Islet precursor cell (in vitro differentiated cells): ENCODE measurements at regions not wholly inside any gene's neighbourhood (a gene's known extent, or its start where the extent isn't known, plus 50 kb on each side); places are given as distances from the start of the nearest gene placed in this dataset.

Experiments used
- DNase-seq: peaks from one replicate; pipeline ENCODE4 v3.0.0-alpha.2; 2018

DNA sequence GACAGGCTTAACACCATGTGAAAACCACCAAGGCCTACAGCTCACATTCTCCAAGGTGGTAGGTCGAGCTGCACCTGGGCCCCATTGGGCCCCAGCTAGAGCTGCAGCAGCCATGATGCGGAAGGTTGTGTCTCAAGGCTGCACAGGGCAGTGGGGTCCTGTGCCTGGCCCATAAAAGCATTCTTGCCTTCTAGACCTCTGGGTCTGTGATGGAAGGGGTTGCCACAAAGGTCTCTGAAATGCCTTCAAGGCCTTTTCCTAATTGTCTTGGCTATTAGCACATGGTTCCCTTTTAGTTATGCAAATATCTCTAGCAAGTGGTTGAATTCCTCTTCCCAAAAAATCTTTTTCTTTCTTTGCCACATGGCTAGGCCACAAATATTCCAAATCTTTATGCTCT is 52.5 kb upstream of the C11orf58 start:
- DNase-seq, result no peak

DNA sequence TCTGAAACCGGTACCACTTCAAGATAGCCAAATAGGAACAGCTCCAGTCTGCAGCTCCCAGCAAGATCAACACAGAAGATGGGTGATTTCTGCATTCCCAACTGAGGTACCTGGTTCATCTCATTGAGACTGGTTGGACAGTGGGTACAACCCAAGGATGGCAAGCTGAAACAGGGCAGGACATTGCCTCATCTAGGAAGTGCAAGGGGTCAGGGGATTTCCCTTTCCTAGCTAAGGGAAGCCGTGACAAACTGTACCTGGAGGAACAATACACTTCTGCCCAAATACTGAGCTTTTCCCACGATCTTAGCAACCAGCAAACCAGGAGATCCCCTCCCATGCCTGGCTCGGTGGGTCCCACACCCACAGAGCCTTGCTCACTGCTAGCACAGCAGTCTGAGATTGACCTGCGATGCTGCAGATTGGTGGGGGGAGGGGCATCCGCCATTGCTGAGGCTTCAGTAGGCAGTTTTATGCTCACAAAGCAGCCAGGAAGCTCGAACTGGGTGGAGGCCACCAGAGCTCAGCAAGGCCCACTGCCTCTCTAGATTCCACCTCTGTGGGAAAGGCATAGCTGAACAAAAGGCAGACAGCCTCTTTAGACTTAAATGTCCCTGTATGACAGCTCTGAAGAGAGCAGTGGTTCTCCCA is 59.9 kb upstream of the C11orf58 start:
- no peak for DNase-seq

DNA sequence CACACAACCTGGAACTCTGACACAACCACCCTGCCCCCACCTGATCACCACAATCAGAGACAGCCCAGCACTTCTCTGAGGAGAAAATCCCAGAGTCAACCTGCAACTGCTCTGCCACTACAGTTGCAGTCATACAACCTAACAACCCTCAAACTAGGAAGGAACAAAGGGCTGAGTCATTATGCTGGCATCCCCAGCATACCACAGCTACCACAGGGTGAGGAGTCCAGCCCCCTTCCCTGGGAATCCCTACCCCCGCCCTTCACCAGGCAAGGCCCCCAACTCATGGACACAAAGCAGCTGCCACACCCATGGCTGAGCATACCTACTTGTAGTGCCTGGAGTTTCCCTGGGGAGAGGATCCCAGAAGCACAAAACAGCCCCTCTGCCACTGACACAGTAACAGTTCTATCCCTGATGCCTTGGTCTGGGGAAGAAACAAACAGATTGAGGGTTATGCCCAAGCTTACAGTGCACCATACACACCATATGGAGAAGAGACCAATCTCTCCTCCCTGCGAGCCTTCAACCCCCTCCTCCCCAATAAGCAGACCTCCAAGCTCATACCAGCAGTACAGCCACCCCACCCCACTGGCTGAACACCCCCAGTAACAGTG is 68.5 kb upstream of the C11orf58 start:
- peak; percentile 97 for DNase-seq

DNA sequence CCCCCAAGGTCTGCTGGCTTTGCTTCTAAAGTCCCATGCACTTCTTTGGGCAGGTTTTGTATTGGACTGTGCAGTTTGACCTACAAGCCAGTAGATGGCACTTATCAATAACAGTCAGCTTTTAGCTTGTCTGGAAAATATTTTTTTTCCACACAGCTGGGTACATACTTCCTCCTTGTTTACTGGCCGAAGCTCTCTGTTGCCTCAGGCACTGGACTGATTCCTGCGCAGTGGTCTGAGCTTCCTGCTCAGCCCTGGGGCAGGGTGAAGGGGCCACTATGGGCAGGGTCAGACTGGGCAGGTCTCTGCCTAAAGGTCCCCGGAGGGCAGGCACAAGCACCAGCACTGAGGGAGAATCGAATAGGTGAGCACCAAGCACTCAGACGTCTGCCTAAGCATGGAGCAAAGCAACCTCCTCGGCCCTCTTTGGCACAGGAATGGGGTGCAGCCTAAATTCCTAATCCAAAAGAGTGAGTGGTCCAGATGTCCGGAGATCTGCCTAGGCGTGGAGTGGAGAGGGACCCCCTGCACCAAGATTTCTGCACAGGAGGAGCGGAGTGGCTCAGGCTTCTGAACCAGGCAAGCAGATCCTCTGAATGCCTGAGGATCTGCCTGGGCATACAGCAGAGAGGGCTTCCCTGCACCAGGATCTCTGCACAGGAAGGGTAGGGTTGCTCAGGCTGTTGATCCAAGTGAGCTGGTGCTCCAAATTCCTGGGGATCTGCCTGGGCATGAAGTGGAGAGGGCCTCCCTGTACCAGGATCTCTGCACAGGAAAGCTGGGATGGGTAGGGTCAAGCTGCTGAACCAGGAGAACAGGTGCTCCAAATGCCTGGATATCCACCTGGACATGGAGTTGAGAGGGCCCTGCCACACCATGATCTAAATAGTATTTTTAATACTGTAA is 105.9 kb upstream of the C11orf58 start:
- DNase-seq, result peak; percentile 62

DNA sequence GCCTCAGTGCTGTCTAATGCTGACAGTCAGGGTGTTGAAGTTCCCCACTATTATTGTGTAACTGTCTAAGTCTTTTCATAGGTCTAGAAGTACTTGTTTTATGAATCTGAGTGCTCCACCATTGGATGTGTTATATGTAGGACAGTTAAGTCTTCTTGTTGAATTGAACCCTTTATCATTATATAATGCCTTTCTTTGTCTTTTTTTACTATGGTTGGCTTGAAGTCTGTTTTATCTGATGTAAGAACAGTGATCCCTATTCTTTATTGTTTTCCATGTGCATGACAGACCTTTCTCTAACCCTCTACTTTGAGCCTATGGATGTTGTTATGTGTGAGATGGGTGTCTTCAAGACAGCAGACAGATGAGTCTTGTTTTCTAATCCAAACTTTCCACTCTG is 107.8 kb upstream of the C11orf58 start:
- no peak for DNase-seq

DNA sequence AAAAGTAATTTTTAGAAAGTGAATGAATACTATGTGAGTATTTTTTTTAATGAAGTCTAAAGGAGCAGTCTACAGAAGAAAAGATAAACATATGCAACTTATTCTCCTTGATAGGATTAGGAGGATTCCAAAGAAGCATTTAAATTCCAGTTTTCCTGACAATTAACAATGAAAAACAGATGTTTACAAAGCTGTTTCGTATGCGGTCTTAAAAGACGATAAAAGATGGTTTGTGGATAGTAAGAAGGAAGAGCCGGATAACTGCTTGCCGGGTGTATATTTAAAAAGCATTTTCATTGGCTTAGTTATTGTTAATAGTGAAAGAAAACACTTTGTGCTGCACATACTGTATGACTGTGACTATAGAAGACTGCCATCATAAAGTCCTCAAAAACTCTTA is 120.0 kb upstream of the C11orf58 start:
- DNase-seq, result no peak

DNA sequence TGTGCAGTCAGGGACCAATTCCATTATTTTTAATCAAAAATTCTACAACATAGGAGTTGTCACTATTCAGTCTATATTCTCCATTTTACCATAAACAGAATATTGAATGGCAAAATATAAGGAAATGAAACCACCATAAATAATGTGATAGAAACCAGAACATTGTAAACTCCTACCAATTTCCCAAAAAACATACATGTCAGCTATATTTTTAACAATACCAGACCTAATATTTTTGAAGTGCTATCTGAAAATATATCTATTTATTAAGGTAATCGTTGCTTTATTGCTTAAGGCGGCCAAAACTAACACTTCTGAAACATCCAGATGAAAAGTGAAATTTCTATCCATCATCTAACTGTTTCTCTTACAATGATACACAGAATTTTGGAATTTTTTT is 123.0 kb upstream of the C11orf58 start:
- DNase-seq, result no peak

DNA sequence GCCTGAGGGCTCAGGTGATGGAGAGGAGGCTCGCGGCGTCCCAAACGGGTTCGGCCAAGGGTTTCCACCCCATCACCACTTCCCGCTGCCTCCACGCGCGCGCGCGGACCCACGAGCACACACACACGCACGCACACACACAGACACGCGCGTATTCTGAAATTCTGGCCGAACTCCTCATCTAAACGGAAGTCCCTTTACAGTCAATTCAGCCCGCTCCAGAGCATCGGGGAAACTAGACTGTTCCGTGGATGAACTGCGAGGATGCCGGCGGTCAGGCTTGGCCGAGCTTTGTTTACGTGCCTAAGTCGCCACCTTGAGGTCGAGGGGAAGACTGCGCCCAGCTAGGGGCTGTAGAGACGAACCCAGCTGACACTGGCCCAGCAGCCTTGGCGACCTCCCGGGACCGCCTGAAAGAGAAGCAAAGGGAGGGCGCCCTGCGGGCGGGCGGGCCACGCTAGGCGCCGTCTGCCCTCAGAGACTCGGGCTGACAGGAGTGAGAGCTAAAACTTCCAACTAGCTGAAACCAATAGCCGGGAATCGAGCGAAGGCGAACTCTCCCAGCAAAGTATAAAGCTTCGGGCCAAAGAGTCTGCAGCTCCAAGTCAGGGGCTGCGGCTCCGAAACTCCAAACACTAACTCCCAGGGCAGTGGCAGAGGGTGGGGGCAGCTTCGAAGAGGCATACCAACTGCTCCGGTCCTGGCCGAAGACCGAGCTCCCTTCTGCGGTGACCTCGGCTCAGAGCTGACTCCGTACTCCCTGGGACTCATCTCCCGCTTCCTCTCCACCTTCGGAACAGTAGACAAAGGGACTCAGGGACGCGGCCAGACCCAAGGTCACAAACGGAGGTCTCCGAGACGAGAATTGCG is 124.7 kb upstream of the C11orf58 start:
- peak; percentile 97 for DNase-seq

DNA sequence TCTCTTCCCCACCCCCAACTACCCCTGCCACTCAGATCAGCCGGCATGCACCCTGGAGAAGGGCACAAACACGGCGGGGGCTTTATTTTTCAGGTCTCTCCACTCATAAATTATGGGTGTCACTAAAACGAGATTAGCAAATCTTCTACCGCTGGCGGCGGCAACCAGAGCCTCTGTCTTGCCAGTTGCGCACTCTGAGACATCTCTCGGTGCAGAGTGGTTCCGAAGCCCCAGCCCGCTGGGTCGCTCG is 125.3 kb upstream of the C11orf58 start:
- DNase-seq, result no peak

DNA sequence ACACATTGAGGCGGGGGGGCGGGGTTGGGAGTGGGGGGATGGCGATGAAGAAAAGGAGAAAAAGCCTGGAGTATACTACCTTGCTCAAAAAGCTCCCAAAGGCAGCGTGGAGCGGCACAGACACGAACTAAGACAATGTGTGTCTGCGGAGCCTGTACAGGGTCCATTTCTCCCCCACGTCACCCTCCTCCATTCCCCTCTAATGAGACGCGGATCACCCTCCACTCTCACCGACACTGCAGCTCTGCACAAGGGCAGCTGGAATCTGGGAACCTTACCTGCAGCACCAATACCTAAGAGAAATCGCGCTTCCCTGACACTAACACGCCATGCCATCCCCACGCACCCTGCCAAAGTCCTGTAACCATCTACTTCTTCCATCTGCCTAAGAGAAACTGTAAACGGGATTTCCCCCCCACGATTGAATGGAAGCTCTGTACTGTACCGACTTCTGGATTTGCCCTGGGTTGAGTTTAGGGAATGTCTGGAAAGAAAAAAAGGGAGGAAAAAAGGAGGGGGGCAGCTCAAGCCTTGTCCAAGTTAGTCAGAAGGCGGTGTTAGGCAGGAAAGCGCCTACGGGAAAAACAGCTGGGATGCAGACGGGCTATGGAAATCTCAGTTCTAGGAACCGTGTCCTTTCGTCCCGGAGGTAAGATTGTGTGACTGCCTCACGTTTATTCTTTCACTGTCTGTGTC is 125.7 kb upstream of the C11orf58 start:
- peak; percentile 60 for DNase-seq

DNA sequence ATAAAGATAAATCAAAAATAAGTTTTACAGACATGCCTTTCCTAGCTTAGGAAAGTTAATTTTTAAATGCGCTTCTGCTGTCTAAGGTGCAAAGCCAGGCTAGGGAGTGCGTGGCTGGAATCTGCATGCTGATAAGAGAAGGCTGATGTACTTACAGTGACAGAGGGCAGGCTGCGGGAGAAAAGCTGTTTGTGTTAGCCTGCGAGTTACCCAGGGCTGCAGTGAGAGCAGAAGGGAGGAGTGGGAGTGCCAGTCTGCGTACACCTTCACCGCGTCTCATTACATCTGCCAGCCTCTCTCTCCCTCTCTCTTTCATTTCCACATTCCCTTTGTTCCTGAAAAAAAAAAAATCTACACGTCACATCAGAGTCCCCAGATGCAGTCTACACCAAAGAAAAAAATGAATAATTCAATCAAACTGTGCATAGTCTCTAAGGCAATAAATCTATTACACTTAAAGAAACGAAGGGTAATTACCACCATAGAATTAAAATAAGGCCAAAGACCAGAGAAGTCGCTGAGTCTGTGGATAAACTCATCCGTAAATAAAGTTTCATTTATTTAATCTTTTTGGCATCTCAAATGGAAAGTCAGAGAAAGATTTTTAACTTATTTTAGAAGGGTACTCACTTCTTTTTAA is 126.4 kb upstream of the C11orf58 start:
- peak; percentile 75 for DNase-seq

DNA sequence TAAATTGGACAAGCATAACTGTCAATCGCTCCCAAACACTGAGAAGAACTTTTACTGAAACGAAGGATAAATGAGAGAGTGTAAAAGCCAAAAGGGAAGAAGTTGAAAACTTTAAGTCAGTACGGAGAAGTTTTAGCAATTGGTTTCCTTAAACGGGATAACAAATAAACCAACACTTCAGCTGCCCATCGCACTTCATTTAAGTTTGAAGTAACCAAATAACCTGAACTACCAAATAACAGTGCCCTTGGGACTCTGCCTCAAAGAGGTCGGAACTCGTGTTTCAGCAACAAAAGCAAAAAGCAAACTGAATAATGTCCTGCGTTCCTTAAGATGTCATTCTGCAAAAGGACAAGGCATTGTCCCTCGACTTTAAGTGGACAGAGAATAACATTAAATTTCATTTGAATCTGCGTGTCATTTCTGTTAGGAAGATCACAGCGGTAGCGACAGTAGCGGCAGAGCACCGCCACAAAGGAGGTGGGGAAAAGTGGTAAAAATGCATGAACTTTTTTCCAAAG is 127.0 kb upstream of the C11orf58 start:
- no peak for DNase-seq

DNA sequence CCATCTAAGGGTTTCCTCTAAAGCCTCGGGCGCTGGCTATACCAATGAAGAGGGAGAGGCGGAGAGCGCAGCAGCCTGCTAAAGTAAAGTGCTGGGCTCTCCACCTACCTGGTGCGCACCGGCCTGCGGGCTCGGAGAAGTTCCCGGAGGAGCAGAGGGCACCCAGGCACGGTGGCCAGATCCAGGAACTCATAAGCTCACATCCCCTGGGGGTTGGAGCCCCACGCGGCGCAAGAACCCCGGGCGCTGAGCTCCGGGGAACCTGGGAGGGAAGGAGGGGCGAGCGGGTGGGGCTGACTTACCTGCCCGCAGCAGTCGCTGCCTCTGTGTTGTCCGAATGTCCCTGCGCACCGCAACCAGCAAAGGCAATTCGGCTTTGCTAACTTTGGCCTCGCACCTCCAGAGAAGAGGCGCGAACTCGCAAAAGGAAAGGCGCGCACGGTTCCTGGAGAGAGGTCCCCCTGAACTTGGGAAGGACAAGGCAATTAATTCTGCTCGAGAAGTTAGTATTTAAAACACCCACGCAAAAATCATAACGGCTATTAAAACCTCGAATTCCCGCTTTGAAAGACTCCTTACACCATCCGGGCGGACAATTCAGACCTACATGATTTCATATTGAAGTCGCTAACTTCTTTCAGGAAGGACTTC is 127.6 kb upstream of the C11orf58 start:
- peak; percentile 61 for DNase-seq

DNA sequence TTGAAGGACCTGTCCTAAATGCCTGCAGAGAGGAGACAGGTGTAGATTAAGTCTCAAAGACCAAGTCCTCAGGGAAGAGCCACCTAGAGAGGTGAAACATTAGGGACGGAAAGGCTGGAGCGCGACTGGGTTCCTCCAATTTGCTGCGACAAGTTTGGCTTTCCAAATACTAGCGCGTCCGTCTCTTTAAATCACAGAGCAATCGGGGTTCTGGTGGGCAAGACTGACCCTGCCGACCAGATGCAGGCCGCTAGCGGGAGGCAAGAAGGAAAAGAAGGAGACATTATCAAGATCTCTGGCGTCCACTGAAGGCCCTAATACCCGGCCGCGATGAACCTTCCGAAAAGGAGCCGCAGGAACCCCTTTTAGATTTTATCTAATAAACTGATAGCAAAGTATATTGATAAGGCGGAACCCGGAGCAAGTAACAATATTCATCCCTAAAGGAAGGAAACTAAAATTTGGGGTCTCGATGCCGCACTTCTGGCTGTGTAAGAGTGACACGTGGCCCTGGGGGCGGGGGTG is 128.2 kb upstream of the C11orf58 start:
- no peak for DNase-seq

DNA sequence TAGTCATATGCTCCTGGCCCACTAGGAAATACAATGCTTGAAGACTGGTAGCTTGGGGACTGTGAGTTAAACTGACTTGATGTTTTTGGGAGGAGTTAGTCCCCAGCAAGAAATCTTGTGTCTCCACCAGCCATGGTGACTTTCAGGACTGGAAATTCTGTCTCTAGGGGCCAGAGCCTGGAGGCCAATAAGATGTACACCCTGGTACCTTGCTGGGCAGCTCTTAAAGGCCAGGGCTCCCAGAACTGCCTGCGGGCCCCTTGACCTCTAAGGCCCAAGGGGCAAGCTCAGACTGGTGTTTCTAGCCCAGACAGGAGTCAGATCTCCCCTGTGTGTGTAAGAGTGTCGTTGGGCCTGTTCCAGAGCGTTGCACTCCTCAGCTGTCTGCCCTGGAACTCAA is 128.7 kb upstream of the C11orf58 start:
- no peak for DNase-seq

DNA sequence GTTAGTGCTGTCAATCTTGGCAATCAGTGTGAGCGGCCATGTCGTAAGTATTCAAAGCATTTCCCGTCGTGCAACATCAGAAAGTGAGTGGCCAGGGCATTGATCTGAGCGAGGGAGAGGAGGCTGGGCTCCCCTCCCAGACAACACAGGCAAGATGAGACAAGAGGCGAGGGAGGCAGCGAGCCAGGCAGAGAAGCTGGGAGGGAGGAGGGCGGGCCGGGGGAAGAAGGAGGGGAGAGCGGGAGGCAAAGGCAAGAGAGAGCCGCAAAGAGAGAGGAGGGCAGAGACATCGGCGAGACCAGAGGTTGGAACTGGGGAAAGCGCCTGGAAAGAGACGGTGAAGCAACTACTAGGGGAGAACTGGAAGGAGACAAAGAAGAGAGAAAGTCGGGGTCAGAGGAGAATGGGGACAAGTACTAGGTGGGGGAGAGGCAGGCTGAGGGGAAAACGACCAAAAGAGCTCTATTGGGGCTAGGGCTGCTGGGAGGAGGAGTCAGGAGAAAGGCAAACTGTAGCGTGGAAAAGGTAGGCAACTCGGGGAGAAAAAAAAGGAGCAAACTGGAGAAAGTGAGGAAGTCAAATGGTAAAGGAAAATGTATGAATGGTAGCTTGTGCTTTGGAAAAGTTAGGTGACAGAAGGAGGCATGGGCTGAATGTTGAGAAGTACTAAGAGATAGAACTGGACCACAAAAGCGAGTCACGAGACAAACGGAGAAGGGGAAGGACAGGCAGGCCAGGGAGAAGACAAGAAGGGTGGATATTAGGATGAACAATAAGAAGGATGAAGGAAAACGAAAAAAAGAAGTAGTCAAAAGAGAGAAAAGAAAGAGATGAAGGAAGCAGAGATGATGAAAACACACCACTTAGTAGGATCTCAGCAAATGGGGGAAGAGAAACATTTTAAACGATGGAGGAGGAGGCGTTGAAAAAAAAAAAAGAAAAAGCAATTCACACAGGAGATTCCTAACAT is 130.5 kb upstream of the C11orf58 start:
- peak; percentile 98 for DNase-seq

DNA sequence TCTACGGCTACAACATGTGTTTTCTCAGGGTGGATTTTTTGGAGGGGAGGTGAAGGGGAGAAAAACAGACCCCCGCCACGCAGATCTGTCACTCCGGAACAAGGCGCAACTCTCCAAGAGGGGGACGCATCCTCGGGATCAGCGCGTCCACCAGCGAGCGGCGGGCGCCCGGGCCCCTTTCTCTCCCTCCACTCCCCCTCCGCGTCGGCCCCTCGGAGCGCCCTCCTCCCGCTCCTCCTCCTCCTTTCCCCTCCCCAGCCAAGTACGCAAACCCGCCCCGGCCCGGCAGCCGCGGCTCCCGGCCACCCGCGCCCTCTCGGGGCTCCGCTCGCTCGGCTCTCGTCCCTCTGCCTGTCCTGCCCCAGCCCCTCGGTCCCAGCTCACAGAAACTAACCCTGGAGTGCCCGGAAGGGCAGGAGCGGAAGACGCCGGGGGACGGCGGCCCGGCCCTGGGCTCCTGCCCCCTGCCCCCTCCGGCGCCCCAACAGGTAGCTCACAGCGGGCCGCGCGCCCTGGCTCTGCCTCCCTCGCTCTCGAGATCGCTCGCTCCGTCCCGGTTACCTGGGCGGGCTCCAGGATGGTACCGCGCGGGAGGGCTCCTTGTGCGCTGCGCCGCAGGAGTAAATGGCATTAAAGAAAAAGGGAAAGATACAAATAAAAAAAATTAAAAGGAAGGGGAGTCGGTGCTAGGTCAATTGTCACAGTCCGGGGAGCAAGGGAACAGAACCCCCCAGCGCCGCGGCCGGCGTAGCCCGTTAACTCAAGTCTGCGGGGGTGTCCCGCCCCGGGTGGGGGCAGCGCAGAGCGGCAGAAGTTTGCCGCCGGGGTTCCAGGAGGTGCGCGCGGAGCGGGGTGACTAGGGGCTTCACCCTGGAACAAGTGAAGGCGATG is 131.4 kb upstream of the C11orf58 start:
- DNase-seq, result peak; percentile 73

DNA sequence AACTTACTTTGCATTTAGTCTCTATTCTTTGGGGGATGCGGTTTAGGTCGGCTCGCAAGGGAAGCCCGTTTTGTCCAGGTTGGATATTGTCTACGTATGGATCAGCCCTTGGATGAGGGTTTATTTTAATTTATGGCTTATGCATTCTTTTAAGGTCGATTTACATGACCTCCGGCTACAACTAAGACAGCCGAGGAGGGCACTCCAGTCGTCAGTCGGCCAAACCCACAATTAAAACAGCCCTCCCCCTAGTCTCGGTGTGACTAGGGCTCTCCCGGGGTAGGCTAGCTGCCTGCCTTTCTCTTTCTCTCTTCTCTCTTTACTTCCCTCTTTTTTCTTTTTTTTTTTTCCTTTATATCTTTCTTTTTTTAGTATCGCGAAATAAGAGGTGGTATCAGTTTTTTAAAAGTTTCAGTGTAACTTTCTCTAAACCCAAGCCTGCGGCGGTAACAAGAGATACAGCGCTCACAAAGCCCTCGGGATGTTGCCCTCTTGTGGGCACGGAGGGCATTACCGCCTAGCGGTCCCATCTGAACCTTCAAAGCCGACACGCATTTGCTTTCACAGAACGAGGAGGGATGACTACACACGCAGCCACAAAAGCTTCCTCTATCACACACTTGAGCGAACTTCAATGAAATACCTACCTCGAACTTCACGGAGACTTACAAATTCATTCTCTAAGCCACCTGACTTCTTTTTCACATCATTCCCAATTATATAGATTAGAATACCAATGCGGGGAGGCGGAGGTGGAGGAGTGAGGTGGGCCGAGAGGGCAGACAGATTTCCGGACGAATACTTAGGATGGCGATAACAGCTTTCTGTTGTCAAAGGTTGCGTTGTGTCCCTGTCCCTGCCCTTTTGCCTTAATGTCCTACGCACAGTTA is 132.3 kb upstream of the C11orf58 start:
- DNase-seq, result peak; percentile 94
